EH (cell line): ENCODE measurements at regions not wholly inside any gene's neighbourhood (a gene's known extent, or its start where the extent isn't known, plus 50 kb on each side); places are given as distances from the start of the nearest gene placed in this dataset.
"Not testable (repeated sequence)": the region's sequence is repeated elsewhere in the genome, so short reads cannot be mapped to it uniquely, and the experiment has no call there.

Source experiments
- DNase-seq: peaks from one replicate; pipeline ENCODE4 v3.0.0-alpha.2; 2015; ENCODE audit warnings: low read depth

GRCh38 chr3:66552846-66553245 lies 52.0 kb upstream of the LRIG1 start:
- no peak for DNase-seq

GRCh38 chr3:66553441-66554113 lies 52.8 kb upstream of the LRIG1 start:
- no peak for DNase-seq

- peak; percentile 60 for DNase-seq
Measured at GRCh38 chr3:66554178-66554577, 53.4 kb upstream of the LRIG1 start.

- no peak for DNase-seq
Measured at GRCh38 chr3:66555214-66555844, 54.5 kb upstream of the LRIG1 start.

- no peak for DNase-seq
Measured at GRCh38 chr3:66557170-66557569, 56.3 kb upstream of the LRIG1 start.

DNA sequence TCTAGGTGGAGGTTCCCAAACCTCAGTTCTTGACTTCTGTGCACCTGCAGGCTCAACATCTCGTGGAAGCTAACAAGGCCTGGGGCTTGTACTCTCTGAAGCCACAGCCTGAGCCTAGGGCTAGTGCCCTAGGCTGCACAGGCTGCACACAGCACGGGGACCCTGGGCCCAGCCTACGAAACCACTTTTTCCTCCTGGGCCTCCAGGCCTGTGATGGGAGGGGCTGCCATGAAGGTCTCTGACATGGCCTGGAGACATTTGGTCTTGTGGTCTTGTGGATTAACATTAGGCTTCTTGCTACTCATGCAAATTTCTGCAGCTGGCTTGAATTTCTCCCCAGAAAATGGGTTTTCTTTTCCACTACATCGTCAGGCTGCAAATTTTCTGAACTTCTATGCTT lies 59.1 kb upstream of the LRIG1 start:
- DNase-seq, result not testable (repeated sequence)

- DNase-seq, result peak; percentile 40
Measured at GRCh38 chr3:66561367-66561766, 60.5 kb upstream of the LRIG1 start.

- DNase-seq, result no peak
Measured at GRCh38 chr3:66565301-66565700, 64.5 kb upstream of the LRIG1 start.

GRCh38 chr3:66567077-66567476 lies 66.3 kb upstream of the LRIG1 start:
- DNase-seq, result peak; percentile 31

GRCh38 chr3:66572090-66572675 lies 71.4 kb upstream of the LRIG1 start:
- DNase-seq, result no peak

- no peak for DNase-seq
Measured at GRCh38 chr3:66572938-66573710, 72.3 kb upstream of the LRIG1 start.

DNA sequence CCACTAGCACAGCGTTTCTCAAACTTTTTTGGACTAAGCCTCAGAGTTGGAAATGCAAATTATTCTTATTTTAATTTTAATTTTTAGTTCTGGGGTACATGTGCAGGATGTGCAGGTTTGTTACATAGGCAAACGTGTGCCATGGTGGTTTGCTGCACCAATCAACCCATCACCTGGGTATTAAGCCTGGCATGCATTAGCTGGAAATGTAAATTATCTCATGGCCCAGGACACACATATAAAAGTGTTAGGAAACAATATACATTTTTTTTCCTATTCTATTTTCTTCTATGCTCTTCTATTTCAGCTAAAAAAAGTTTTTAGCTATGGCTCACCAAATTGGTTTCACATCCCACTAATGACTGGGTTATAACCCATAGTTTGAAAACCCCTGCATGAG lies 73.3 kb upstream of the LRIG1 start:
- no peak for DNase-seq

GRCh38 chr3:66577426-66578203 lies 76.8 kb upstream of the LRIG1 start:
- no peak for DNase-seq

DNA sequence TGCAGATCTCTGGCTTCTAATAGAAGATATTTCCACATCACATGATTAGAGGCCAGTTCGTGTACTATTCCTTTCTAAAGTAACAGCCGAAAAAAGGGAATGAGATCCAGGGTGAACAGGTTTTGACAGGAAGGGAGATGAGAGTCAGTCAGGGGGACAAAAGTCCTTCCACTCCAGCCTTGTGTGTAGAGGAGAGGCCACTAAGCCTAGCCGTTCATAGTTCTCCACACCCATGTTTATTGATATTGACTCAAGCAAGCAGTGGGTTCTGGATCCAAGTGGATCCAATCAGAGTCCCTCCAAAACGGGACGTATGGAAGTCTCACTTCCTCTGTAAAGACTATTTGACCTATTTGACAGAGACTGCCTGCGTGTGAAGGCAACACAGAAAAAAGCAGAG lies 80.4 kb upstream of the LRIG1 start:
- DNase-seq, result no peak

DNA sequence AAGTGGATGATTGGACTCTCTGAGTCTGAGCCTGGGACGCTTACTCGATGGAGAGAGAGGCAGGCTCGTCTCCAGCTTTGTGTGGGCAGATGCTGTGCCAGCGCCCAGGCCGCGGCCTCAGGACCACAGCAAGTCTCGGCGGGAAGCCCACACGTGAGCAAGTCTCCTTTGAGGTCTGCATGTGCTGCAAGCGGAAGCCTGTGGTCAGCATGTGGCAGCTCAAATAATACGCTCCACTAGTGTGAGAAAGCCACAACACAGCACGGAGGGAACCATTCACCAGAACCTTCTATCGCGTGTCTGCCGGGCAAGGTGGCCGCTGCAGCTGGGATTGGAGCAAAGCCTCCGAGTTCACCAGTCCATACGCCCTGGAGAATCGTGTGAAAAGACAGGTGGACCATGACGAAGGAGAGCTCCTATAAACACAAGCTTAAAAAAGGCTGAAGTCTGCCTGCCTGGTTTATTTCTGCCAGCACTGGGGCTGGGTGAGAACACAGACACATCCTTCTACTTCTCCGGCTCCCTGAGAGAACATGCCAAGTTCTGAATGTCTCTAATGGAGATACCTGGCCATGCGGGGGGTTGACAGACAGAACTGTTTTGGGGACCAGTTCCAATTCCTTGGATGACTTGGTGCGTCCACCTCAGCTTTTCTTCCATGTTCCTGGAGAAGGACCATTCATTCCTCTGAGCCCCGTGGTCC lies 82.0 kb upstream of the LRIG1 start:
- DNase-seq, result peak; percentile 29

GRCh38 chr3:66583424-66584040 lies 82.7 kb upstream of the LRIG1 start:
- no peak for DNase-seq

DNA sequence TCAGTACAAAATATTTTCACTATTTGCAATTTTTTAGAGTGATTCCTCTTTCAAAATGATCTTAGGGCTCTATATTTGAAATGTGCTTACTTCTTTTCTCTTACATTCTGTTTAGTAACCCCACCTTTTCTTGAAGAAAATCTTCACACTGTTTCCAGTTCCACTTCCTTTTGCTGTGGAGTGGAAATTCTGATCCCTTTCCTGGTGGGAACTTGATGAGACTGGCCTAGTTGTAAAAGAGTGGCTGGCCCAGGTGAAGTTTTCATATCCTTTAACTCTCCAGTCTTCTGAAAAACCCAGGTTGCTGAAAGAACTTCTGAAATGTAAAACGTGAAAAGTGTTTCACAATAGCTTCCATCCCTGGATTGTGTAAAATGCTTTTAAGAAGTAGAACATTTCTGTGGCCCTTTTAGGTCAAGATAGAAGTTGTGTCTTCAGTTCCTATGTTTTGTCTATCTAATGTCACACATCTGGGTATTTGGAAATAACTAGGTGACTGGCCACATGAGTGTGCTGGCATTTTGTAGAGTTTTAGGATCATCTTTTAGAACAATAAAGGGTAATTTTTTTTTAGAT lies 84.8 kb upstream of the LRIG1 start:
- no peak for DNase-seq

GRCh38 chr3:66586853-66587252 lies 86.0 kb upstream of the LRIG1 start:
- no peak for DNase-seq

- peak; percentile 37 for DNase-seq
Measured at GRCh38 chr3:66588340-66588847, 87.6 kb upstream of the LRIG1 start.

DNA sequence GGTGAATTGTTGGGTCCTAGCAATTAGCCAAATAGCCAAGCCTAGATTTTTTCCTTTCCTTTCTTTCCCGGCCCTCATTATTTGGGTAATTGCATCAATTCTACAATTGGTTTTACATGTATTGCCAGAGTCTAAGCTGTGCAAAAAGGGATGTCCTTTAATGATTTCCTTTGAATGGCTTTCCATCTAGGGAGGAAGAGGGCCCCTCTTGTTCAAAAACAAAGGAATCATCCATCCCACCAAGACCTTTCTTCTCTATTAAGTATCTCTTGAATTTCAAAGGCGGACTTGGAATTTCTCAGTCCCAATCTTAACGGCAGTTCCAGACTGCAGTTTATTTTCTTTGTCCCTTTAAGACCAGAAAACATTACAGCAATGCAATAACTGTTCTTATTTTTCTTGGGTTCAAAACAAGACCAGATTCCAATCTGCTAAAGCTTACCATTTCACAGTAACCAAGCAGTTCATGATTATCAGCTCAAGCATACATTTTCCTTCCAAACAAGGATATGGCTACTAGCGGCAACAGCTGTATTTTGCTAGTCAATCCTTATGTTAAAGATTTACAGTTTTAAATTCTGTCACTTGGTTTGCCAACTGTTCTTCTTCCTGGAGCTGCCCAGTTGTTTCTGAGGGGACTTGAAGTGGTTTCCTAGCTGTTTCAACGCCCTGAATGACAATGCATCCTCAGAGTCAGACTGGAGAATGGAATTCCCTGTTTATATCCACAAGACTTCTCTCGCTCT lies 91.4 kb upstream of the LRIG1 start:
- DNase-seq, result peak; percentile 11
